ENCODE measurements at regions not wholly inside any gene's neighbourhood (a gene's known extent, or its start where the extent isn't known, plus 50 kb on each side); places are given as distances from the start of the nearest gene placed in this dataset.

- ChIA-PET POLR2A (no interaction called here), CTCF (no interaction called here)
Measured at GRCh38 chr16:8380311-8380710, 210.0 kb downstream of the TMEM114 start.

GRCh38 chr16:8377864-8378263 lies 212.4 kb downstream of the TMEM114 start:
- Histone ChIP-seq H3K4me3 (ENCODE audit: low read depth, low read length) (no peak overlapping the region), H3K36me3 (ENCODE audit: control insufficient read depth, insufficient read depth, low read length) (no peaks in the 10 kb centered on the region), H3K27me3 (ENCODE audit: control insufficient read depth, insufficient read depth, low read length) (no peaks in the 10 kb centered on the region)
- POLR2A ChIA-PET, result no interaction called here
- TF ChIP-seq CTCF (IDR thresholded peaks at IDR 0.05; ENCODE audit: insufficient read depth, low read depth, low read length), result no peak
- CTCF ChIA-PET, result no interaction called here
- no peak for DNase-seq (ENCODE audit: low read depth)

More at GRCh38 chr16:8380311-8380710, 210.0 kb downstream of the TMEM114 start:
- H3K27me3 ChIP-seq (ENCODE audit: control insufficient read depth, insufficient read depth, low read length), result no peaks in the 10 kb centered on the region
- no peak overlapping the region for H3K4me3 ChIP-seq (ENCODE audit: low read depth, low read length)
- no peak for DNase-seq (ENCODE audit: low read depth)
- H3K36me3 ChIP-seq (ENCODE audit: control insufficient read depth, insufficient read depth, low read length), result no peaks in the 10 kb centered on the region
- TF ChIP-seq CTCF (IDR thresholded peaks at IDR 0.05; ENCODE audit: insufficient read depth, low read depth, low read length), result no peak

GRCh38 chr16:8376858-8377257 lies 213.5 kb downstream of the TMEM114 start:
- POLR2A ChIA-PET, result no interaction called here

GRCh38 chr16:8376430-8376829 lies 213.9 kb downstream of the TMEM114 start:
- Histone ChIP-seq H3K27me3 (ENCODE audit: control insufficient read depth, insufficient read depth, low read length) (no peaks in the 10 kb centered on the region), H3K4me3 (ENCODE audit: low read depth, low read length) (no peak overlapping the region), H3K36me3 (ENCODE audit: control insufficient read depth, insufficient read depth, low read length) (no peaks in the 10 kb centered on the region)
- no peak for DNase-seq (ENCODE audit: low read depth)
- no peak for TF ChIP-seq CTCF (IDR thresholded peaks at IDR 0.05; ENCODE audit: insufficient read depth, low read depth, low read length)
- ChIA-PET POLR2A (no interaction called here), CTCF (no interaction called here)

More at GRCh38 chr16:8376858-8377257, 213.5 kb downstream of the TMEM114 start:
- no peaks in the 10 kb centered on the region for H3K27me3 ChIP-seq (ENCODE audit: control insufficient read depth, insufficient read depth, low read length)
- no peak for TF ChIP-seq CTCF (IDR thresholded peaks at IDR 0.05; ENCODE audit: insufficient read depth, low read depth, low read length)
- no peaks in the 10 kb centered on the region for H3K36me3 ChIP-seq (ENCODE audit: control insufficient read depth, insufficient read depth, low read length)
- H3K4me3 ChIP-seq (ENCODE audit: low read depth, low read length), result no peak overlapping the region
- CTCF ChIA-PET, result no interaction called here
- DNase-seq (ENCODE audit: low read depth), result no peak

GRCh38 chr16:8375232-8375587 lies 215.1 kb downstream of the TMEM114 start:
- H3K27me3 ChIP-seq (ENCODE audit: control insufficient read depth, insufficient read depth, low read length), result no peaks in the 10 kb centered on the region
- no peak for DNase-seq (ENCODE audit: low read depth)
- no peak for TF ChIP-seq CTCF (IDR thresholded peaks at IDR 0.05; ENCODE audit: insufficient read depth, low read depth, low read length)
- ChIA-PET POLR2A (no interaction called here), CTCF (no interaction called here)
- H3K4me3 ChIP-seq (ENCODE audit: low read depth, low read length), result no peak overlapping the region
- H3K36me3 ChIP-seq (ENCODE audit: control insufficient read depth, insufficient read depth, low read length), result no peaks in the 10 kb centered on the region
